ENCODE measurements at regions not wholly inside any gene's neighbourhood (a gene's known extent, or its start where the extent isn't known, plus 50 kb on each side); places are given as distances from the start of the nearest gene placed in this dataset.

DNA sequence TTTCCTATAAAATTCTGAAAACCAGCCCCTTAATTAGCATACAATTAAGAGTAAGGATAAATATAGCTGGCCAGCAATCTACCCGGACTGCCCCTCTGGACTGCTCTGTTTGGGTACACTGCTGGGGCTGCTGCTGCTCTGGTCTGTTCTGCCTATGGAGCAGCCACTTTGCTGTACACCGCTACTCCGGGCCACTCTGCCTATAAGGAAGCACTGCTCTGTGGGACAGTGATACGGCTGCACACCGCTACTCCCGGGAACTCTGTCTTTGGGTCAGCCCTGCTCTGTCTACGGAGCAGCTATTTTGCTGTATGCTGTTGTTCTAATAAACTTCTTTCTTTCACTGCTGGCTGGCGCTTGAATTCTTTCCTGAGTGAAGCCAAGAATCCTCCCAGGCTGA is 316.5 kb upstream of the PLSCR5 start:
- no peaks in the 10 kb centered on the region for H3K4me1 Mint-ChIP-seq
- no peak for DNase-seq (ENCODE audit: low spot score in 2 of 2)
- no peak overlapping the region for H3K27ac Mint-ChIP-seq (ENCODE audit: low read depth)
- H3K27me3 Mint-ChIP-seq, result no peaks in the 10 kb centered on the region
- peaks cover 6% of the 10 kb centered on the region for H3K9me3 Mint-ChIP-seq
- ATAC-seq (replicated peaks; ENCODE audit: extremely low read depth, poor library complexity, severe bottlenecking), result no peak
- H3K4me3 Mint-ChIP-seq, result no peak overlapping the region
- peaks cover 2% of the 10 kb centered on the region for H3K36me3 Mint-ChIP-seq (ENCODE audit: insufficient read depth)

DNA sequence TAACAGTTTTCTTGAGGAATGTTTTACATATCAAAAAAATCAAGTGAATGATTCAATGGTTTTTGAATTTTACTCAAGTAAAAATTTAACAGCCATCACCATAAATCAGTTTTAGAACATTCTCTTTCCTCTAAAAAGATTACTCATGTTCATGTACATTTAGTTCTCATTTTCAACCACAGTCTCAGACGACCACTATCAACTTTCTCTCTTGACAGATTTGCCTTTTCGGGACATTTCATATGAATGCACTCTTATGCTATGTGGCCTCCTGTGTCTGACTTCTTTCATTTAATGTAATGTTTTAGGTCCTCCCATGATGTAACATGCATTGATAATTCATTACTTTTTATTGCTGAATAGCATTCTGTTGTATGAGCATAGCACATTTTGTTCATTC is 309.3 kb upstream of the PLSCR5 start:
- DNase-seq (ENCODE audit: low spot score in 2 of 2) (no peak), ATAC-seq (replicated peaks; ENCODE audit: extremely low read depth, poor library complexity, severe bottlenecking) (no peak)
- Mint-ChIP-seq H3K9me3 (peaks cover 6% of the 10 kb centered on the region), H3K36me3 (ENCODE audit: insufficient read depth) (no peaks in the 10 kb centered on the region), H3K4me3 (no peak overlapping the region), H3K27me3 (no peaks in the 10 kb centered on the region), H3K4me1 (no peaks in the 10 kb centered on the region), H3K27ac (ENCODE audit: low read depth) (no peak overlapping the region)

DNA sequence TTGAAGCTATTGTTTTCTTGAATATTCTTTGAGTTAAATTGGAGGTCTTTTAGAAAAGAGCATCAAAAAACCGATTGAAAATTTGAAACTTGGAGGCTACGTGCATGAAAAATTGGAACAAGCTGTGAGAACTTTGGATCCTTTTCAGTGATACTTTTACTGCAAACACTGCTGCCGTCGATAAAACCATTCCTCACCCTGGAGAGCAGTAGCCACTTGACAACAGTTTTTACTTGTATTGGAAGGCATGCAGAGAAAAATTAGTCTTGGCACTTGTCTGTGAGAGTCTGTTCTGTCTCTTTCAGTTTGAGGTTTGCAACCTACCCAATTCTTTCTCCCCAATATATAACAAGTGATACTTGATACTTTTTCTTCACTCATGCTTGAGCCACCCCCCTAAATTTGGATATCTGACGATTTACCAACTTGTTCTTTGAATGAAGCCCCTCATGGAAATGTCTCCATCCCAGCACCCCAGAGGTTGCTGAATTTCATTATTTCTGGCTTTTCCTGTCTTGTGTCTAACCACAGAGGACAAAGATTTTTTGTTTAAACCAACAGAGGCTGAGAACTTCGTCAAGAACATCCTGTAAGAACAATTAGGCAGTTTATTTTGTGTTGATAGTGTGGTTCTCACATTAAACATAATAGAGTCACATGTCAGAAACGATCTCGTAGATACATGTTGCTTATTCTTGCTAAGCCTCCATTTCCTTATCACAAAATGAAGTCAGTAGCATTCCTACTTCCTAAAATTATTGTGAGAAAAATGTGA is 307.3 kb upstream of the PLSCR5 start:
- Mint-ChIP-seq H3K27ac (ENCODE audit: low read depth) (no peak overlapping the region), H3K4me1 (no peaks in the 10 kb centered on the region), H3K36me3 (ENCODE audit: insufficient read depth) (no peaks in the 10 kb centered on the region), H3K9me3 (peaks cover under 1% of the 10 kb centered on the region), H3K27me3 (no peaks in the 10 kb centered on the region), H3K4me3 (no peak overlapping the region)
- ATAC-seq (replicated peaks; ENCODE audit: extremely low read depth, poor library complexity, severe bottlenecking) (no peak), DNase-seq (ENCODE audit: low spot score in 2 of 2) (no peak)

DNA sequence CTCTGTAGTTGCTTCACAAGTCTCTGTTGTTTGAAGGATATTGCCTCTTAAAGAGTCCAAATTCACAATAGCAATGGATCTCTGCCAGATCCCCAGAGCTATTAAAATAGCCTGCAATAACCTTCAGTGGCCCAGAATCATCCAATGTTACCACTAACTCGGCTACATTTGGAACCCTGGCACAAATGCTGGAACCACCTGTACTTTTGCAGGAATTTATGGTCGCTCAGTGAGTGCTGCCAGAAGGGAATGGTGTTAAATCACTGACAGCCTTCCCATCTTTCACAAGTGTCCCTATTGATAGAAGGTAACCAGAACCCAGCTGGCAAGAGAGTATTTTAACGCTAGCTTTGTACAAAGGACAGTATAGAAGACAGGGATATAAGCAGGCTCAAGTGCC is 298.8 kb upstream of the PLSCR5 start:
- ATAC-seq (replicated peaks; ENCODE audit: extremely low read depth, poor library complexity, severe bottlenecking) (no peak), DNase-seq (ENCODE audit: low spot score in 2 of 2) (no peak)
- Mint-ChIP-seq H3K27me3 (no peaks in the 10 kb centered on the region), H3K36me3 (ENCODE audit: insufficient read depth) (no peaks in the 10 kb centered on the region), H3K9me3 (peaks cover 6% of the 10 kb centered on the region), H3K27ac (ENCODE audit: low read depth) (no peak overlapping the region), H3K4me1 (no peaks in the 10 kb centered on the region), H3K4me3 (no peak overlapping the region)

DNA sequence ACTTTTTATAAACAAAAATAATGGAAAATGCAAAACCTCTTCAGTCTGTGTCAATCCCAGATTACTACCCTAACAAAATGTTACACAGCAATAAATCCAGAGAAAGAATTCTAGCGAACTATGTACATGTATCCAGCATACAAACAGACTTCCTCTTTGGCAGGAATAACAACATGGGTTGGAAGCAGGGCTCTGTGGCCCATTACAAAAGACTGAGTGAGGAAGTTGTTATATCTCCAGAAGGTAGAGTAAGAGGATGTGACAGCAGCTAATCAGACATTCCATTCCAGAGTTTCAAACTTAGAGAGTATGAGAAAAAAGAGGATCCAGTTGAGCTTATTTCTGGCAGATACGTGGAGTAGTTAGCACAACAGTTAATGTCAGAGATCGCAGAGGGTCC is 294.0 kb upstream of the PLSCR5 start:
- H3K4me3 Mint-ChIP-seq, result no peak overlapping the region
- H3K27me3 Mint-ChIP-seq, result no peaks in the 10 kb centered on the region
- H3K36me3 Mint-ChIP-seq (ENCODE audit: insufficient read depth), result no peaks in the 10 kb centered on the region
- H3K9me3 Mint-ChIP-seq, result no peaks in the 10 kb centered on the region
- ATAC-seq (replicated peaks; ENCODE audit: extremely low read depth, poor library complexity, severe bottlenecking) (no peak), DNase-seq (ENCODE audit: low spot score in 2 of 2) (no peak)
- H3K4me1 Mint-ChIP-seq, result no peaks in the 10 kb centered on the region
- no peak overlapping the region for H3K27ac Mint-ChIP-seq (ENCODE audit: low read depth)

DNA sequence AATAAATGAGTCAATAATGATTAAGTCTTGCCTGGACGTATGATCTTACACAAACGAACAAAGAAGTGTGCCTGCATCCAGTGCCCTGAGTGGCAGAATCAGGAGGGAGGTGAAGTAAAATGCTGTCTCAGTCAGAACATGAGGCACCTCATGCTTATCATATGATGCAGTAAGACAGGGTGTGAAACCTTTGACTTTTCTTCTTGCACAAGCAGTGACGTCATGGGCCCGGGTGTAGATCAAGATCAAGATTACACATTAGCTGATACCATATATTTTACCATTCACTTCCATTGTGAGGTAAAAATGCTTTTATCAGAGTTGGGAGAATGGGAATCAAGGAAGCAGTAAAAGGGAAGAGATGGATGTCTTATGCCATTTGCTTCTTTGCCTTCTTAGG is 291.6 kb upstream of the PLSCR5 start:
- no peak for DNase-seq (ENCODE audit: low spot score in 2 of 2)
- H3K9me3 Mint-ChIP-seq, result no peaks in the 10 kb centered on the region
- no peak for ATAC-seq (replicated peaks; ENCODE audit: extremely low read depth, poor library complexity, severe bottlenecking)
- no peak overlapping the region for H3K4me3 Mint-ChIP-seq
- no peaks in the 10 kb centered on the region for H3K36me3 Mint-ChIP-seq (ENCODE audit: insufficient read depth)
- H3K4me1 Mint-ChIP-seq, result no peaks in the 10 kb centered on the region
- H3K27ac Mint-ChIP-seq (ENCODE audit: low read depth), result no peak overlapping the region
- H3K27me3 Mint-ChIP-seq, result no peaks in the 10 kb centered on the region

DNA sequence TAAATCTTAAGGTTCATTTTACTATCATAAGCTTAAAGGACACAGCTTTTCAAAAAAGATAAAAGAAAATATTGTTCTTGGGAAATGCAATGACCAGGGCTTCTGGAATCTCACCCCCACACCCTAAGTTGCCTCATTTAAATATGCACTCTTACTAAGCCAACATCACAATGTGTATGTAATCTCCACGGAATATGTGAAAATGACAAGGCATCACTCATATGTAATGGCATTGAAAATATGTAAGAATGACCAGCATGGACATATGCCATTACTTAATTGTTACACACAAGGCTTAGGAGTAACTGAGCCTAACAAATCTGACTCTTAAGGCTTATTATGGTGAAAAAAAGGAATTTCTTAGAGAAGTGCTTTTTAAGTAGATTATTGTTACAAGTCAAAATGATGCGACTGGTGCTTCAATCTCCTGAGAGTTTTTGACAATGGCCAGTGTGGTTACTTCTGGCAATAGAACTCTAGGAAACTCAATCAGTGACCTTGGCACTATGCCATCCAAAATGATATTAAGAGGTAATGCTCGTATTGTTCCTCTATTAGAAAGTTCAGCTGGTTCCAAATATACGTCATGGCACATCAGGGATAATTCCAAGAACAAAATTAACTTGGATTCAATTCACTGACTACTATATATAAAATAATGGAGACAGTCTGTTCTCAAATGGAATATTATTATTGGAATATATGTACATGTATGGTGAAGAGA is 290.0 kb upstream of the PLSCR5 start:
- H3K4me3 Mint-ChIP-seq, result no peak overlapping the region
- no peaks in the 10 kb centered on the region for H3K9me3 Mint-ChIP-seq
- DNase-seq (ENCODE audit: low spot score in 2 of 2), result no peak
- H3K27me3 Mint-ChIP-seq, result no peaks in the 10 kb centered on the region
- no peaks in the 10 kb centered on the region for H3K4me1 Mint-ChIP-seq
- no peak for ATAC-seq (replicated peaks; ENCODE audit: extremely low read depth, poor library complexity, severe bottlenecking)
- H3K27ac Mint-ChIP-seq (ENCODE audit: low read depth), result no peak overlapping the region
- no peaks in the 10 kb centered on the region for H3K36me3 Mint-ChIP-seq (ENCODE audit: insufficient read depth)

DNA sequence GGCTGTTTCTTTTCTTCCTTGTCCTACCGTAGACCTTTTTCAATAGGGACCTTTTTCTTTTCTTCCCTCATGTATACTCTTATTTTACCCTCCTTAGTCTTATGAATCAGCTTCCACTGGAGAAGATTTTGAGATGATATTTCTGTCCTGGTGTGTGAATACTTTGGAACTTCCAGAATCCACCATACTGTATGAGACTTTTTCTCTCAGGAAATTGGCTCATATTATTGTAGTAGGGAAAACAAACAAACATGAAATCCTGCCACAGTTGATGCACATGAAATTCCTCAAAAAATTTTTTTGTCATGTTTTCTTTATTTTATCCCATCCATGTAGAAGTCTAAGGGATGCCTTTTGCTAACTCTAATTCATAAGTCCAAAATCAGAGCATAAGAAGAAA is 289.3 kb upstream of the PLSCR5 start:
- no peaks in the 10 kb centered on the region for H3K27me3 Mint-ChIP-seq
- no peaks in the 10 kb centered on the region for H3K9me3 Mint-ChIP-seq
- ATAC-seq (replicated peaks; ENCODE audit: extremely low read depth, poor library complexity, severe bottlenecking) (no peak), DNase-seq (ENCODE audit: low spot score in 2 of 2) (no peak)
- H3K4me1 Mint-ChIP-seq, result no peaks in the 10 kb centered on the region
- H3K4me3 Mint-ChIP-seq, result no peak overlapping the region
- no peaks in the 10 kb centered on the region for H3K36me3 Mint-ChIP-seq (ENCODE audit: insufficient read depth)
- no peak overlapping the region for H3K27ac Mint-ChIP-seq (ENCODE audit: low read depth)

DNA sequence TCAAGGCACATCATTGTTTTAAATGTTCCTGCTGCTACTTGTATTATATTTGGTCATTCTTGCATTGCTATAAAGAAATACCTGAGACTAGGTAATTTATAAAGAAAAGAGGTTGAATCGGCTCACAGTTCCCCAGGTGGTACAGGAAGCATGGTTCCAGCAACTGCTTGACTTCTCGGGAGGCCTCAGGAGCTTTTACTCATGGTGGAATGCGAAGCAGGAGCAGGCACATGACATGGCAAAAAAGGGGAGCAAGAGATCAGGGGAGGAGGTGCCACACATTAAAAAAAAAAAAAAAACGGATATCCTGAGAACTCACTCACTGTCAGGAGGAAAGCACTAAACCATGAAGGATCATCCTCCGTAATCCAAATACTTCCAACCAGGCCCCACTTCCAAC is 286.9 kb upstream of the PLSCR5 start:
- Mint-ChIP-seq H3K36me3 (ENCODE audit: insufficient read depth) (no peaks in the 10 kb centered on the region), H3K27ac (ENCODE audit: low read depth) (no peak overlapping the region), H3K9me3 (no peaks in the 10 kb centered on the region), H3K4me3 (no peak overlapping the region), H3K27me3 (no peaks in the 10 kb centered on the region), H3K4me1 (no peaks in the 10 kb centered on the region)
- DNase-seq (ENCODE audit: low spot score in 2 of 2), result no peak
- no peak for ATAC-seq (replicated peaks; ENCODE audit: extremely low read depth, poor library complexity, severe bottlenecking)

DNA sequence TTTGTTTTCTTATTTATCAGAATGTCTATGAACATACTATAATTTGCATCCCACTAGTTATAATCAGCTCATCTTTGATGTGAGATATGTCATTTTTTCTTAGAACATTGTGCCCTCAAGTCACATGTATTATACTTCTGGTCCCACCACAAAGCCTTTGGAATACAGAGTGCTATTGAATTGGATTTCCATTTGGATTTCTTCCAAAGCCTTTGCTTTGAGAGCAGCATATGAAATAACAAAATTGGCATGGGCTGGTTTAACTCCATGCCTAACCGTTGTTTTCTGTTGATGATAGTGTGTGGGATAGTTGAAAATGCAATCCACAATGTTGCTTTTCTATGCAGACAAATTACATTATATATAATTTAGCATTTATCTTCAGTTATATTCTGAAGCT is 284.5 kb upstream of the PLSCR5 start:
- H3K27ac Mint-ChIP-seq (ENCODE audit: low read depth), result no peak overlapping the region
- H3K27me3 Mint-ChIP-seq, result no peaks in the 10 kb centered on the region
- no peaks in the 10 kb centered on the region for H3K4me1 Mint-ChIP-seq
- no peak for ATAC-seq (replicated peaks; ENCODE audit: extremely low read depth, poor library complexity, severe bottlenecking)
- peaks cover 2% of the 10 kb centered on the region for H3K36me3 Mint-ChIP-seq (ENCODE audit: insufficient read depth)
- no peak overlapping the region for H3K4me3 Mint-ChIP-seq
- no peak for DNase-seq (ENCODE audit: low spot score in 2 of 2)
- peaks cover 5% of the 10 kb centered on the region for H3K9me3 Mint-ChIP-seq

DNA sequence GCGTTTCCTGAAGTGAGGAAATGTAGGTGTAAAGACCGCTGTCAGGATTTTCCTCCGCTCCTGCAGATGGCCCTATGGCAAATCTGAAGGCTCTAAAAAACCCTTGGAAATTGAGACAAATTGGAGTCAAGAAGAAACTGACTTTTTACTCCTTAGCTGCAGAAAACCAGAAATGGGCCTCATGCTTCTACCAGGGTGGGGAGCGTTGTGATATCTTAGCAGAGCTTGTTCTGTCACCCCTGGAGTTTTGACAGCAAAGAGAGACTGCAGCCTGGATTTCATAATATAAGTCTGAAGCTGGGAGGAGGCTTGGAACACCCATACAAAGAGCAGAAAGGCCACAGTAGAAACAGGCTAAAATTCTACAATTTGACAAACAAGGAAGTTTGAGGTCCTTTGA is 283.0 kb upstream of the PLSCR5 start:
- Mint-ChIP-seq H3K4me1 (no peaks in the 10 kb centered on the region), H3K27me3 (no peaks in the 10 kb centered on the region), H3K4me3 (no peak overlapping the region), H3K27ac (ENCODE audit: low read depth) (no peak overlapping the region), H3K36me3 (ENCODE audit: insufficient read depth) (peaks cover 2% of the 10 kb centered on the region), H3K9me3 (peaks cover 5% of the 10 kb centered on the region)
- DNase-seq (ENCODE audit: low spot score in 2 of 2), result no peak
- no peak for ATAC-seq (replicated peaks; ENCODE audit: extremely low read depth, poor library complexity, severe bottlenecking)

DNA sequence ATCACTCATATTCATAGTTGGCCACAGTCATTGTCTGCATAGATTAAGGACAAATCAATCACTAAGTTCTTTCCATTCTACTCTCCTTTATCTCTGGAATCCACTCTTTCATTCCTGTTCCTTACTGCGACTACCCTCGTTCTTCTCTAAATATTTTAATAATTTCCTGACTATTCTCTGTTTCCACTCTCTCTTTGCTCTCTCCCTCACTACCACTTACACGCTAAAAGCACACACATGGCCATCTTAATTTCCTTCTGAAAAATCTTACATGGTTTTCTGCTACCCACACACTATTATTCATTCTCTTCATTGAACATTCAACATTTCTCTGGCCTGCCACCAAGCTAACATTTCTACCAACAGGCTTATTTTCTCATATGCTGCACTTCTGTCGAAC is 279.6 kb upstream of the PLSCR5 start:
- Mint-ChIP-seq H3K27me3 (no peaks in the 10 kb centered on the region), H3K4me3 (no peak overlapping the region), H3K9me3 (peaks cover 5% of the 10 kb centered on the region), H3K36me3 (ENCODE audit: insufficient read depth) (peaks cover 2% of the 10 kb centered on the region), H3K4me1 (no peaks in the 10 kb centered on the region), H3K27ac (ENCODE audit: low read depth) (no peak overlapping the region)
- ATAC-seq (replicated peaks; ENCODE audit: extremely low read depth, poor library complexity, severe bottlenecking) (no peak), DNase-seq (ENCODE audit: low spot score in 2 of 2) (no peak)

DNA sequence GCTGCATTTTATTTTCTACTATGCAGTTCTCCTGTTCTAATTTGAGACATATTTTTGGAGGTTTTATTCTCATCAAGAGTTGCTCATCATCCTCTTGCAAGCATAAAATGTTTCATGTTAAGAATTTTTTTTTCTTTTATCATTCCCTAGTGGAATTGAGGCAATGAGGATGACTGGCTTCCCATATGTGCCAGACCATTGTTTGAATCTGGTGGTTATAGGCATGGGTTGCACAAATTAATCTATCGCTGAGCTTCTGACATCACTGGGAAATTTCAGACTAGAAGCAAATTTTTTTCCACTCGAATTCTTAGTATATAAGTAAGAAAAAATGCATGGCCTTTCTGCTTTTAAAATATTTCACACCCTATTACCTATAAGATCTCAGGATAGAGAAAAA is 279.1 kb upstream of the PLSCR5 start:
- Mint-ChIP-seq H3K27me3 (no peaks in the 10 kb centered on the region), H3K4me3 (no peak overlapping the region), H3K9me3 (peaks cover 5% of the 10 kb centered on the region), H3K36me3 (ENCODE audit: insufficient read depth) (peaks cover 2% of the 10 kb centered on the region), H3K27ac (ENCODE audit: low read depth) (no peak overlapping the region), H3K4me1 (no peaks in the 10 kb centered on the region)
- no peak for DNase-seq (ENCODE audit: low spot score in 2 of 2)
- no peak for ATAC-seq (replicated peaks; ENCODE audit: extremely low read depth, poor library complexity, severe bottlenecking)
